Panc1 (cell line): ENCODE measurements at regions not wholly inside any gene's neighbourhood (a gene's known extent, or its start where the extent isn't known, plus 50 kb on each side); places are given as distances from the start of the nearest gene placed in this dataset.

ENCODE experiments used
- ATAC-seq: fragments of 200-7000 bp; cut with Tn5 transposase; 2 replicates; pipeline ENCODE4 v1.9.1; 2020; ENCODE audit warnings: mild to moderate bottlenecking, moderate library complexity
- BruUV-seq: library from RNA; stranded (reverse); fragments of 400-500 nt; replicated peaks from 2 replicates; lab custom pipeline; 2021; lab: Mats Ljungman, UMichigan
- CTCF ChIA-PET: fragments of 300-600 bp; sonication (Branson Sonifier 250); formaldehyde crosslinking; loops from one replicate; lab custom pipeline; 2022; ENCODE audit warnings: antibody characterized with exemption; lab: Charles Lee
- POLR2A ChIA-PET: fragments of 300-600 bp; sonication (Branson Sonifier 250); formaldehyde crosslinking; loops from one replicate; lab custom pipeline; 2022; ENCODE audit warnings: antibody characterized with exemption; lab: Charles Lee
- DNase-seq: peaks from one replicate; pipeline ENCODE4 v3.0.0-alpha.2; 2010; ENCODE audit warnings: low read depth, low spot score
- H3K27ac ChIP-seq: 2 replicates; pipeline ENCODE4 v1.5.1; 2011; ENCODE audit warnings: mild to moderate bottlenecking, low read length, inconsistent platforms
- H3K27me3 ChIP-seq: fragments of 200-500 bp; sonication (Bioruptor generic); 2 replicates; pipeline ENCODE4 v1.6.0; 2014; ENCODE audit warnings: low read length, inconsistent platforms; ENCODE audit not compliant: control insufficient read depth, insufficient read depth
- H3K36me3 ChIP-seq: fragments of 200-500 bp; sonication (Bioruptor generic); 2 replicates; pipeline ENCODE4 v1.5.1; 2014; ENCODE audit warnings: inconsistent platforms, mild to moderate bottlenecking, low read length, moderate library complexity; ENCODE audit not compliant: control insufficient read depth, insufficient read depth
- H3K4me1 ChIP-seq: 2 replicates; pipeline ENCODE4 v1.5.1; 2011; ENCODE audit warnings: inconsistent platforms, mild to moderate bottlenecking, low read length, moderate library complexity; ENCODE audit not compliant: control insufficient read depth, insufficient read depth
- H3K4me3 ChIP-seq, 2 experiments: 2 replicates each; pipeline ENCODE4 v1.5.1; 2011 to 2012; ENCODE audit warnings: low read depth in 2 of 2, low read length in 2 of 2, mild to moderate bottlenecking in 2 of 2, inconsistent platforms in 1 of 2, moderate library complexity in 1 of 2
- H3K9me3 ChIP-seq: fragments of 200-500 bp; sonication (Bioruptor generic); 2 replicates; pipeline ENCODE4 v1.5.1; 2014; ENCODE audit warnings: low read depth, mild to moderate bottlenecking, inconsistent platforms, low read length, moderate library complexity; ENCODE audit not compliant: control insufficient read depth, insufficient read depth
- CTCF ChIP-seq: fragments of 450-650 bp; IDR thresholded peaks from 2 replicates; pipeline ENCODE4 v1.5.1; 2017; ENCODE audit warnings: mild to moderate bottlenecking
- POLR2AphosphoS5 ChIP-seq: IDR thresholded peaks from 2 replicates; pipeline ENCODE4 v1.6.1; 2012; ENCODE audit warnings: mild to moderate bottlenecking, low read depth, low read length, moderate library complexity
- REST ChIP-seq, 2 experiments: IDR thresholded peaks; 2 replicates each; pipeline ENCODE4 v1.6.1; 2011 to 2012; ENCODE audit warnings: low read depth in 2 of 2, control low read depth in 1 of 2, low read length in 1 of 2, mild to moderate bottlenecking in 1 of 2, moderate library complexity in 1 of 2; ENCODE audit not compliant: insufficient read depth in 1 of 2
- SIN3A ChIP-seq: IDR thresholded peaks from 2 replicates; pipeline ENCODE4 v1.6.1; 2012; ENCODE audit warnings: low read depth, mild to moderate bottlenecking, low read length, moderate library complexity, borderline replicate concordance; ENCODE audit not compliant: insufficient read depth
- TCF7L2 ChIP-seq: IDR thresholded peaks from 2 replicates; pipeline ENCODE4 v1.6.1; 2011; ENCODE audit warnings: mild to moderate bottlenecking, low read depth, low read length, inconsistent platforms
- in situ Hi-C: cut with HindIII; loops from 2 replicates; pipeline ENCODE4 v1.10.0; 2016; ENCODE audit warnings: low sequenced_read_pairs, low pct_unique_long_range_greater_than_20kb
- intact Hi-C: fragments of 100-400 bp; cut with micrococcal nuclease; formaldehyde crosslinking; loops from one replicate; pipeline ENCODE4 v1.10.0; 2022; ENCODE audit not compliant: unreplicated experiment

- in situ Hi-C loops: no loop called here
- POLR2A ChIA-PET: no interaction called here
These were observed 370.1 kb downstream of the FOXA2 start for GRCh38 chr20:22214296-22214695.

GRCh38 chr20:22213271-22213670 lies 371.1 kb downstream of the FOXA2 start:
- Histone ChIP-seq H3K36me3 (no peaks in the 10 kb centered on the region), H3K9me3 (no peaks in the 10 kb centered on the region), H3K4me1 (no peaks in the 10 kb centered on the region), H3K27ac (no peak overlapping the region), H3K4me3 (no peak overlapping the region), H3K27me3 (peaks cover 16% of the 10 kb centered on the region)
- POLR2A ChIA-PET: no interaction called here
- ATAC-seq (no peak), DNase-seq (no peak)
- in situ Hi-C loops (no loop called here), intact Hi-C loops (no loop called here)
- BruUV-seq: no TSS peak
- TF ChIP-seq POLR2AphosphoS5 (no peak), CTCF (no peak), TCF7L2 (no peak), REST (IDR thresholded peaks at IDR 0.05; ENCODE audit: insufficient read depth in 1 of 2, low read depth in 2 of 2, low read length in 1 of 2) (no peak), SIN3A (no peak)
- CTCF ChIA-PET: no interaction called here

More at GRCh38 chr20:22214296-22214695, 370.1 kb downstream of the FOXA2 start:
- Histone ChIP-seq H3K4me1 (no peaks in the 10 kb centered on the region), H3K27ac (no peak overlapping the region), H3K9me3 (no peaks in the 10 kb centered on the region), H3K27me3 (peaks cover 16% of the 10 kb centered on the region), H3K36me3 (no peaks in the 10 kb centered on the region), H3K4me3 (no peak overlapping the region)
- intact Hi-C loops: no loop called here
- BruUV-seq: no TSS peak
- CTCF ChIA-PET: no interaction called here
- no peak for ATAC-seq
- DNase-seq: no peak
- TF ChIP-seq CTCF (no peak), TCF7L2 (no peak), SIN3A (no peak), REST (IDR thresholded peaks at IDR 0.05; ENCODE audit: insufficient read depth in 1 of 2, low read depth in 2 of 2, low read length in 1 of 2) (no peak), POLR2AphosphoS5 (no peak)
